GM18505 (cell line): ENCODE measurements at regions not wholly inside any gene's neighbourhood (a gene's known extent, or its start where the extent isn't known, plus 50 kb on each side); places are given as distances from the start of the nearest gene placed in this dataset.

Source experiments
- ATAC-seq: cut with Tn5 transposase; IDR thresholded peaks from one replicate; pipeline ENCODE4 v1.9.1; 2021; ENCODE audit not compliant: unreplicated experiment
- POLR2A ChIP-seq: IDR thresholded peaks from 4 replicates; pipeline ENCODE4 v1.6.1; 2011; ENCODE audit warnings: borderline replicate concordance; ENCODE audit not compliant: insufficient read depth, insufficient read length; ENCODE audit errors: extremely low read depth

DNA sequence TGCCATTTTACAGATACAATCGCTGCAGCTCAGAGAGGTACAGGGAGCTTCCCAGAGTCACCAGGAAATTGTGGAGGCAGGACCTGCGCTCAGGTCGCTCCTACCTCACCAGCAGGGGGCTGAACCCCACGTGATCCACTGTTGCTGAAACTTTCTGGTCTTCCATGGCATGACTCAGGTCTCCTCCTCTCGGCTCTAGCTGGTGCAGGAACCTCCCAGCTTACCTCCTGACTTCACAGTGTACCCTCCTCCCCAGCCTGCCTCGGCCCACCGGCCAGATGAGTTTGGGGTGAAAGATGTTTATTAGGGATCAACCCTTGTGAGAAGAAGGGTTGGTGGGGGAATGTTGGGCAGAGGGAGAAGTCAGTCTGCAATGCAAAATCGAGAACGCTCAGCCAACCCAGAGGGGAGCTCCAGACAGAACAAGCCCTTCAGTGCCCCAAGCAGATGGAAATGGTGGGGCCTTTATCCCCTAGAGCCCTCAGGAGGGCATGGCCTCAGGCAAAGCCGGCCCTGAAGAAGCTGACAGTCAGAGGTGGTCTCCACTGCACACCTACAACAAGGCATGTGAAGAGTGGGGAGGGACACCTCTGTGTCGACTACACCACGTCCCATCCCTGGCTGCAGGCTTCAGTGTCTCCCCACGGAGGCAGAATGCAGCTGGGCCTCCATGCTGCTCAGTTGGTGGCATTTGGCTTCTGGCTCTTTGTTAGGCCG is 118.6 kb upstream of the PRR20G start:
- no peak for TF ChIP-seq POLR2A
- ATAC-seq: no peak

DNA sequence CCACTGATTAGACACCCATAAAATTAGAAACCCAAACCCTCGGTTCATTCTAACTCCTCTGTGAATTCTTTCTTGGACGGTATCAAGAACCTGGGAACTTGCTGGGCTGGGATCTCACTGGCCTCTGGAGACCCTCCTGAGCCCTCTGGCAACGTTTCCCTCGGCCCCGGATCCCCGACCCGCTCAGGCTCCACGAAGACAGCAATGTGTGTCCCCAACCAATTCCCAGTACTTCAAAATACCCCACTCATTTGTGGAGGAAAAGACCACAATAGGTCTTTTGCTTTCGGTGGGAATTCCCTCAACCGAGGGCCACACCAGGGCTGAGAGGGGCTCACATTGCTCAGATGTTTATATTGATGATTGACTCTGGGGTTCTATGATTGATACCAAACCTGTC is 117.9 kb upstream of the PRR20G start:
- ATAC-seq: no peak
- no peak for TF ChIP-seq POLR2A

DNA sequence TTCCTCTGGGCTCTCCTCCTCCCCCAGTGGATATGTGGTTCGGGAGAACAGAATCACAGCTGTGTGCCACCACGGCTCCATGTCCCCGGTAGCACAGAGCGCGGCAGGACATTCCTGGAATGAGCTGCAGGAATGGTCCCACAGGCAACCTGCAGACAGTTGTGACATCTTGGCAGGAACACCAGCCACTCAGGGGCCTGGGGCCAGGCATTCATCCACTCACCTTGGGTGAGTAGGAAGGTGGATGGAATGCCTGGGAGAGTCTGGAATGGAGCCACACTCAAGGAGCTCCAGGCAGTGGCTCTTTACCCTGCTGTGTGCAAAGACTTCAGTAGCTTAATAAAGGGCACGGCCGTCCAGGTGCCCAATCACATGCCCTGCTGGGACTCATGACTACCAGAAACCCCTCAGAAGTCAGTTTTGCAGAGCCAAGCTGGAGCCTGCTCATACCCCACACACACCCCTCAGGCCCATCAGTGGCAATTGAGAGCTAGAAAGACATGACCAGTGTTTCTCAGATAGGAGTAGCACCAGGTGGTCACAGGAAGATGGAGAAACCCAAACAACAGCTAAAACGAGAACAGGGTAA is 117.3 kb upstream of the PRR20G start:
- no peak for TF ChIP-seq POLR2A
- no peak for ATAC-seq

DNA sequence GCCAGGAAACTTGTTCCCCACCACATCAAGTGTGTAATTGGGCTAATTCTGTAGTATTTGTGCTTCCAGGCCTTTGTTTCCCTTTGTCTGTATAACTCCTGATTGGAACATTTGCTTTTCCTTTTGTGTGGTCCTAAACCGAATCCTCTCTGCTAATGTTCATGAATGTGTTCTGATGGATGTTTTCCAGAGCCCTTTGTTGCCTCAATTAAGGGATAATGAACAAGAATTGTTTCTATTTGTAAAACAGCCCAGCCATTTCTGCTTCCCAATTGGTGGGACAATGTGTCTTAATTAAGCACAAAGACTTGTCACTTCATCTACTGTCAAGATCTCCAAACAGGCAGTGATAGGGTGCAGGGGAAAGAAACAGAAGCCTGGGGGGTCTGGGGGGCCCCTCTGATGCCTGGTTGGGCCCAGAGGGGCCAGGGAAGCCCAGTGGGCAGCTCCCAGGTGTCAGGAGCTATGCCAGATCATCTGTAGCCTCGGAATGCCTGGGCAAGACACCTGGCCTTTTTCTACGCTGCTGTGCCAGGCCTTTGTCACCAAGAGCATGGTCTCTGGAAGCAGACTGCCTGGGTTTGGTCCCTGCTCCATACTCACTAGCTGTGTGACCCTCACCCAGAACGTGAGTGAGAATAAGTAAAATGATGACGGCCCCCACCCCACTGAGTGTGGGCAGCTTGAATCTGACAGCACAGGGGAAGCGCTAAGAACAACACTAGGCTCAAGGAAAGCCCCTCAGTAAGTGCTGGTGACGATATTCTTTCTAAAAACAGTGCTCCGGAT is 116.6 kb upstream of the PRR20G start:
- no peak for ATAC-seq
- no peak for TF ChIP-seq POLR2A

DNA sequence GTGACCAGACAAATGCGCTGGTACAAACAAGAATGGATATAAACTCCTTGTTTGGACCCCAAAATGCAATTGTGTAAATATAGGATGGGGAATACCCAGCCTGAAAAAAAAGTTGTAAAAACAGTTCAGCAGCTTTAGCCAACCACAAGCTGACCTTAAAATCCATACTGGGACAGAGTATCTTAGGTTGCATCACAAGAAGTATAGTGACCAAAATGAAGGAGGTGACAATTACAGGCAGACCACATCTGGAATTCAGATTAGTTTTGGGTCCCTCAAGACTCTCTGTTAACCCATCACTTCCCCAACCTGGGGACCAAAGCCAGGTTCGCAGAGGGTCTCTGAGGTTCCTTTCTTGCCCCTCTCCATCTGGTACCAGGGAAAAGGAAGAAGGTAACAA is 115.9 kb upstream of the PRR20G start:
- no peak for ATAC-seq
- no peak for TF ChIP-seq POLR2A

DNA sequence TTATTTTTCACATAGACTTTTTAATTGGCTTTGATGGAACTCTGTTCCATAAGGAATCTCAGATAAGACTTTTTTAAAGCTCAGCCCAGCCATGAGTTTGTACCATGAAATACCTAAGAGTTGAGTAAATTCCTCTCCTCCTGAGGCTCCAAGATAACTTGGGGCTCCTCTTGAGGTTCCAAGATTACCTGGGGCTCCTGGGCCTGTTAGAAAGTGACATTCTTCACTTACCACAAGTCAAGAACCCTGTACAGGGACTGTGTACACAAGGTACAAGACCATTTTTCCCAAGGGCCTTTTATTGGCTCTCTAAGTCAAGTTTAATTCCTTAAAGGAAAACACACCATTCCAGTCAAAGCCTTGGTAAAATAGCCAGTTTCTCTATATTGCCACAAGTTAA is 111.3 kb upstream of the PRR20G start:
- no peak for TF ChIP-seq POLR2A
- ATAC-seq: no peak

DNA sequence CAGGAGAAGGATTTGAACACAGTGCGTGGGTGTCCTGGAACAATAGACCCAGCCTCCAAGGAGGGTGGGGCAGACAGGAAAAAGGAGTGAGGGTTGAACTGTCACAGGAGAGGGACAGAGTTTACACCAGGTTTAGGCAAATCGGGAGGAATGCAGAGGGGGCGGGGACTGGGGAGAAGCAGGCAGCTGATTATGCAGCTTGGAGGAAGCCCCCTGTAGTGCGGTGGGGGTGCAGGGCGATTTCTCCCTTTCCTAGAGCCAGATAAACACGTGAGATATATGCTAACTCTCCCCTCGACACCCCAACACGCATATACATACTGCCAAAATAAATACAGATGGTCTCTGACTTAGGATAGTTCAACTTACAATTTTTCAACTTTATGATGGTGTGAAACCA is 108.6 kb upstream of the PRR20G start:
- ATAC-seq: no peak
- no peak for TF ChIP-seq POLR2A

DNA sequence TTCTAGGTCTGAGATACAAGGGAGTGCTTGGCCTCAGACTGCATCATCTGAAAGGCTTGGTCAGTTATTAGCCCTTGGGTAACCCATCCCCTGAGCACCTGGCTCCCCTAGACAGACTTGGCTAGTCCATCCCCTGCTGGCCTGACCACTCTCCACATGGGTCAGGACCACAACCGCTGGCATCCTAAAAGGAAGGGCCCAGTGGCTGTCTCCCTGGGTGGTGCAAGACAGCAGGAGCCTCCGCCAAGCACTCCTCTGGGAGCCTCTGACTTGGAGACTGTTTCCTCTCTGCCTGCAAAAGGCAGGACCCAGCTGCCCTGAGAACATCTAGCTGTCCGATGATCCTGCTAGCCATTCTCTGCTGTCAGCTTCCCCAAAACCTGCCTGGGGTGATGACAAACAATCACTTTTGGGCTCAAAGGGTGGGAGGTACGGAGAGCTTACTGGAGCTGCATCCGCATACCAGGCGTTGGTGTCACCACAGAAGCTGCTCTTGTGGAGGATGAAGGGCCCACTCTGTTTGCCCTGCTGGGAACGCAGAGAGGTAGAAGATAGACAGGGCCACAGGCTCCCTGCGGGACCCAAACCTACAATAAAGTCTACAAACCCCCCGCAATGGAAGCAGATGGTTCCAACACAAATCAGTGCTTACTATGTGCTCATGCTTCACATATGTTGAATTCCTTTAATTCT is 108.0 kb upstream of the PRR20G start:
- no peak for ATAC-seq
- no peak for TF ChIP-seq POLR2A

DNA sequence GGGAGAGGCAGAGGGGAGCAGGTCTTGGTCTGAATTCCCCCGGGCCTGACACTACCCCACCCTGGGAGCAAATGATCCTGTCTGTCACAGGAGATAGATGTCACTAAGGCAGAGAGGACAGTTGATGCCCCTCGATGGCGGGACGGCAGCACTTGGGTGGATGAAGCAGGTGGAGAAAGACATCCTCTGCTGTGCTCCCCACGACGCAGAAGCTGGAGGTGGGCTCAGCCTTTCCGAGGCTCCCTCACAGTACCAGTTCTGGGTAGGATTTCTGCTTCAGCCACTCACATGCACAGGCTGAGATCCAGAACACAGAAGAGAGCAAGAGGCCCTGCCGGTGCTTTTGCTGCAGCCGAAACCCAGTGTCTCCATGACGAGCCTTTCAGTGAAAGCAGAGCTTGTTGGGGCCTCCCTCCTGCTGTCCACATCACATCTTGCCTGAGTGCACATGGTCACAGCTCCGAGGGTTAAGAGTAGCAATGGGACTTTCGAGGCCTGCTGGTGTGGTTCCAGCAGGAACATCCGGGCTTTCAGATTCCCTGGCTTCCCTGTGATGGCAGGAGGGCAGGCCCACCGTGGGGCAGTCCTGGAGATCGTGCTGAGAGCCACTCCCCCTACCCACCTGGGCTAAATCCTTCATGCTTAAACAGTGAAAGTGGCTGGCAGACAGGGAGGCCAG is 107.3 kb upstream of the PRR20G start:
- no peak for TF ChIP-seq POLR2A
- no peak for ATAC-seq

DNA sequence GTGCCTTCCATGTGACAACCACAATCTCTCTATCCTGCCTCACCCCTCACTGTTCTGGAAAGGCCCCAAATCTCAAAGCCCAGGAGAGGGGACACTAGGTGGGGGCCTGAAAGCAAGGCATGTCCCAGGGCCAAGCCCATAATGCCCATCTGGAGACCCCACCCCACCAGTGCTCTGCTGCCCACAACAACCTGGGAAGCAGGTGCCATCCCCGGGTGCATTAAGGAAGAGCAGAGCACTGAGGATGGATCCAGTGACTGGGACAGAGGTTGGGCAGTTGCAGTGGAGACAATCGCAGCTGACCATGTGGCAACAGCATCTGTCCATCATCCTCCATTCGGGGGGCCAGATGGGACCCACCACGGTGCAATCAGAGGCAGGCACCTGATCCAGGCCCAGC is 106.2 kb upstream of the PRR20G start:
- TF ChIP-seq POLR2A: no peak
- no peak for ATAC-seq

DNA sequence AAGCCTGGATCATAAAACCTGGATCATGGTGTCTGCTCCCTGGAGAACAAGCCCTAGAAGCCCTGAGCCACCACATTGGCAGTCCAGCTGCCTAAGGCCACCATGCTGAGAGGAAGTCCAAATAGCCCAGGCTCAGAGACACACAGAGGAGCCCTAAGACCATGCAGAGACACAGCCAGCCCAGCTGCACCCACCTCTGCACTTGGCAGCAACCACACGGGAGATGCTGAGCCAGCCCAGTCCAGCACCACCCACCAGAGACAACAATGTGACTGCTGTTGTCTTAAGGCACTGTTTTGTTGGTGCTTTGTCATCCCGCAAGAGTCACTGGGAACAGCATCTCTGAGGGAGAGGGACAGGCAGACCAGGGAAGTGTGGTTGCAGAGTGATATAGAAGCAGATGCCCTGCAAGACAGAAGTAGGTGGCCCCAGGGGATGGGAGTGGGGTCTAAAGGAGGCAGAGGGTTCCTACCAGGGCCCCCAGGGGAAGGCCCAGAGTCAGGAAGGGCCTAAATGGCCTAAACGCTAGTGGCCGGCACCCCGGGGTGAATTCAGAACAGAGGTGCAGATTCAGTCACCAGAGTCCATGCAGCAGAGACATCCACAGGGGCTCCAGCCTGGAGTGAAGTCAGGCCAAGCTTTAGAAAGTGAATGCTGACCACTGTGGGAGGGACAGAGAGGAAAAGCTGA is 105.4 kb upstream of the PRR20G start:
- no peak for TF ChIP-seq POLR2A
- no peak for ATAC-seq

DNA sequence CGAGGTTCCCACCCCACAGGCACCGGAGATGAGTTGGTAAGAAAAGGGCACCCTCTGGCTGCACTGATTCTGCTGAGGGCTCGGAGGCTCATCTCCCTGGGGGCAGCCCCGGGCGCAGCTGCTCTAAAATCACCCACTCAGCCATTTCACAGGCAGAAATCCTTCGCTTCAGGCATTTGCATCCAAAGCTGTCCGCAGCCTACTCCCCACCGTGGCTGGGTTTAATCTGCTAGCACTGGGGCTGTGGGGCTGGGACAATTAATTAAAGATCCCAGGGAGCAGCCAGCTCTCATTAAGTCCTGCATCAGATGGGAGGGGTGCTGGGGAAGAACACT is 104.3 kb upstream of the PRR20G start:
- TF ChIP-seq POLR2A: no peak
- no peak for ATAC-seq

DNA sequence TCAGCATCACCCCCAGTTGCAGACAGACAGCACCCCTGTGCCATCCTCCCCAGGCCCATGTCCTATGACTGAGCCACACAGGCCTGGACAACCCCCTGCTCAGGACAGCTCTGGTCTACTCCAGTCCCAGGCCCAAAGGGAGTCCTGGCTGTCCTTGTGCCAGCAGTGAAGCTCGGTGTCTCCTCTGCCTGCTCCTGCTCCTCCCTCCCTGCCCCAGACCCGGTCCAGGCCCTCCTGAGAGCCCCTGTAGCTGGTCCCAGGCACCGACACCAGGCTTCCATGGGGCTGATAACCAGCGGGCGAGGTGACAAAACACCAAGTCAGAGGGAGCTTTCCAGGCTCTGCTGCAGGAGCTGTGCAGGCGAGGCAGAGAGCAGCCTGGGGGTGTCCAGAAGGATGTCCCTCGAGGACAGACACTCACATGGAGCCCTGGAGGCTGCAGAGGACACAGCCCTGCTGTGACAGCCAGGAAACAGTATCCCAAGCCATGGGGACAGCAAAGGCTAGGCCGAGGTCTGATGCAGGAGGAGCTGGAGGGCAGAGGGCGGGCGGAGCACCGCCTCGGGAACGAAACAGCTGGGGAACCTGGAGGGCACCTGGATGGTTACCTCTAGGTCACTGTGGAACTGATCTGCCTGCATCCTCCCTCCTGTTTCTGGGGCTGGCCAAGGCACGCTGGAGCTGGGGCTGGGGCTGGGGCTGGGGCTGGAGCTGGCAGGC is 103.8 kb upstream of the PRR20G start:
- no peak for ATAC-seq
- no peak for TF ChIP-seq POLR2A
